GM19372 (cell line): ENCODE measurements at regions not wholly inside any gene's neighbourhood (a gene's known extent, or its start where the extent isn't known, plus 50 kb on each side); places are given as distances from the start of the nearest gene placed in this dataset.

ENCODE experiments used
- ATAC-seq: cut with Tn5 transposase; IDR thresholded peaks from one replicate; pipeline ENCODE4 v1.9.1; 2021; ENCODE audit warnings: mild to moderate bottlenecking, low read depth, moderate library complexity; ENCODE audit not compliant: unreplicated experiment

DNA sequence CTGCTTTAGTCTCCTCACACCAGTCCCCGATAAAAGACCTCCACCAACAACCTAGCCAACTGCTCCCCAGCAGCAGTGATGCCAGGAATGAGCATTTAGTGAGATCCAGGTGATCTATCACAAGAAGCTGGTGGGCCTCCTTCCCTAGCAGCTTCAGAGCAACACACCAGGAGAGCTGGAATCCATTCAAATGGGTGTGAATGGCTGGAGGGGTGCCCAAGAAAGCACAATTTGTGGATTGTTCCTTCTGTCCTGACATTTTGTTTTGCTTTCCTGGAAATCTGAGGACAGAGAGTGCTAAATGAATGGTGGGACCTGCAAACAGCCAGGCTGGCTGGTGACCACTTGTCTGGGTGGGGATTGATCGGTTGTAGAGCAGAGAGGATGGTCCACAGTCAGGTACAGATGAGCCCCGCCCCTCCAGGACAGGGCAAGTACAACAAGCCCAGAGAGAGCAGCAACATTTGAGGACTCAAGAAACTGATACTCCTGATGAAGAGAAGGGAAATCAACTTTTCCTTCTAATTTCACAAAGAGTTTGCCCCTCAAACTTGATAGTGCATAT is 316.8 kb downstream of the VPS13C start:
- ATAC-seq, result no peak

DNA sequence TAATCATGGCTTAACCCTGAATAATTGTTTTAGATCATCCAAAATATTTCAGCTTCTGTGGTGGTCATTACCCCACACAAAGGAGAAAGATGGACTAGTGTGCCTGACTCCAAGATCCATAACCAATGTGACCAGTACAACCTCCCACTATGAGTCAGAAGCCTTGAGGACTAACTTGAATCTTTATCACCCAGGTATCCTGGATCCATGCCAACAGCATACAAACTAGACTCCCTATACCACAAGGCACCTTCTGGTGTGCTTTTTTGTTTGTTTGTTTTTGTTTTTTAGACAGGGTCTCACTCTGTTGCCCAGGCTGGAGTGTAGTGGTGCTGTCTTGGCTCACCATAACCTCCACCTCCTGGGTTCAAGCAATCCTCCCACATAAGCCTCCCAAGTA is 317.7 kb downstream of the VPS13C start:
- ATAC-seq, result no peak

DNA sequence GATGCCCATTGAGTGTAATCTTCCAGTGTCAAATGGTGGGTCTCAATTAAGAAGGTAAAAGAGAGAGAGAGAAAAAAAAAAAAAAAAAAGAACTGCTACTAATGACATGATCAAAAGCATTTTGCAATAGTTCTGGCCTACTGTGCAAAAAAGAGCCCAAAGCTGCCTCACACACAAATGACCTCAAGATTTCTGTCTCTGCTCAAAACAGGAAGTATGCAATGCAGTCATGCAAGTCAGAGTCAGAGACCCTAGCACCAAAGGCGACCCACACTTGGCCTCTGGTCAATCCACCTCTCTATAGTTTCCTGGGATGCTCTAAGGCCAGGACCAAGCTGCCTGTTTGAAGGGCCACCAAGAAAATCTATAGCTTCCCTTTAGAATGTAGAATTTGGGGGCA is 323.5 kb downstream of the VPS13C start:
- ATAC-seq, result no peak

DNA sequence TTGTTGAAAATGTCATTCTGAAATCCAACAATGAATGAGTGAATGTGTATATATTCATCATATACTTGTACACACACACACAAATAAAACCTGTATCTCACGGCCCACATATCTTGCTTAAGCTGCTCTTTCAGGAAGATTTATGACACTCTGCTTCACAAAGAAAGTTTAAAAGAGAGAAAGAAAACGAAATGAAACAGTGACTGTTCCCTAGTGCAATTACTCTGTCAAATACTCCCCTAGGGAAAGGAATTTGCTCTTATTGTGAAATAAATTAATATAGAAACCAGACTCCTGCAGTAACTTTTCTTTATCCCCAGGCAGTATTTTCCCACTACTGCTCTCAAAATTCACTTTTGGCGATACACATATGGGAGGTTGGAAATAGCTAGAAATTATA is 329.1 kb downstream of the VPS13C start:
- no peak for ATAC-seq

DNA sequence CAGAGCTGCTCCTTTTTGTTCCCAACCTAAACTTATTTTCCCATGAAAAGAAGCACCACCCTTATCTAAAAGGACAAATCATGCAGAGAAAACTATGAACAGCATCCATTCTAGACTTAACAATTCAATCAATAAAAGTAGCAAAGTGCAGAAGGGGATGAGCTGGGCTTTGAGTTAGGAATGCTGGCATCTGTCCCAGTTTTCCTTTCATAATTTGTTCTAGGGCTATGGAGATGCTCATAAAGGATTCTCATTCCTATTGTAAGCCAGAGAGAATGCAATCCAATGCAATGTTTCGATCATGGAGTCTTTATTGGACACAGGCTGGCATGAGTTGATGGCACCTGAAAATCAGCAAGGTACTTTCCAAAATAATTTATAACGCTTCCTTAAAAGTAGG is 330.6 kb downstream of the VPS13C start:
- ATAC-seq, result no peak

DNA sequence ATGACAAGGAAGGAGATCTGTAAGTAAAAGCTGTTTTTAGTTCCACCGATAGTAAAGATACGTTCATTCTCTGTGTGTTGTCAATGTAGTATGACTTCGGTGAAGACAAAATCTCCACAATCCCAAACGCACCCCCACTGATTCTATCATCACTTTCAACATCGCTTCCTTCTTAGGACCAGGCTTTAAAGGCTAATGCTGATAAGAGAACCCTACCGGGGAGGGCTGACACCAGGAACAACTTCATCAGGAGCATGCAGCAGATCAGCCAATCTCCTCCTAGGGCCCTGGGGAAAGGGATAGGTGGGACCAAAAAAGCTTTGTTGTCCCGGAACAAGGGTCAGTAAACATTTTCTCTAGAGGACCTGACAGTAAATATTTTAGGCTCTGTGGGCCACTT is 334.1 kb downstream of the VPS13C start:
- no peak for ATAC-seq

DNA sequence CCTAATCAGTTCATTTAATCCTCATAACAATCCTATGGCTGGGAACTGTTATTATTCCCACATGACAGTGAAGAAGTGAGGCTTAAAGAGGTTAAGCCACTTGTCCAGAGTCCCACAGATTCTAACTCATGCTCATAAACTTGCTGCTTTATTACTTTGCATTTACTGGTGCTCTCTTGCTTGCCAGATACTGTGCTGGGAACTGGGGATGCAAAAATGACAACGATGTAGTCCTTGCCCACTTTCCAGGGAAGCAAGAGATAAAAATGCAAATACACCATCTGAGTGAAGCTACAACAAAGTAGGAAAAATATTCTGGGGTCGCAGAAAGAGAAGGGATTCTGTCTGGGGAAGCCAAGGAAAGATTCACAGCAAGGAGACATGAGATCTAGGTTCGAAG is 335.0 kb downstream of the VPS13C start:
- ATAC-seq, result no peak

DNA sequence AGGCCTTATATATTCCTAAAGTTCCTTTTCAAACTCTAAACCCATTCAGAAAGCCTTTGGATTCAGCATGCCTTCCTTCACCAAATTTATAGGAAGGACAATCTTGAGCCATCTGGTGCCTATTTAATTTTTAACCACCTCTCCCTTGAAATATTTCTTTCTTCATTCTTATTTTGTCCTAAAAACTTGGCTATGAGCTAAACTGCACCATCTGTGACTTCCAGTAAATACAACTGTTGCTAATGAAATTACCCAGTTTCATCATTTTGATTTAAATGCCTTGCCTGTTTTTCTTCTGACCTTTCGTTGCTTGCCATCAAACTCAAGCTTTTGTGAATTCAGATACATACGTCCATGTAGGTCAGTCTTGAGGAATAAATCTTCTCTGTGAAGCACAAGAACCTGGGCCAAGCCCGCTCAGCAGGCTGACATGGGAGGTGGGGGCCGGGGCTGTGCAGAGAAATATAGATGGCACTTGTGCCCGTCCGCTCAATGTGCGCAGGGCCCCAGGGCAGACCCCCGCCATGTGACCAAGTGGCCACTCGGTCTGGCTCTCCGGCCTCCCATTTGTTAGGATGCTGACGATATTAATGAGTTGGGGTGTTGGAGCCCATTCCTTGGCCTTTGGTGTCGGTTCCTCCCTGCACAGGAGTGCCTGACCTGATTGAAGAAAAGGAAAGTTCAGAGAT is 335.9 kb downstream of the VPS13C start:
- ATAC-seq, result no peak

DNA sequence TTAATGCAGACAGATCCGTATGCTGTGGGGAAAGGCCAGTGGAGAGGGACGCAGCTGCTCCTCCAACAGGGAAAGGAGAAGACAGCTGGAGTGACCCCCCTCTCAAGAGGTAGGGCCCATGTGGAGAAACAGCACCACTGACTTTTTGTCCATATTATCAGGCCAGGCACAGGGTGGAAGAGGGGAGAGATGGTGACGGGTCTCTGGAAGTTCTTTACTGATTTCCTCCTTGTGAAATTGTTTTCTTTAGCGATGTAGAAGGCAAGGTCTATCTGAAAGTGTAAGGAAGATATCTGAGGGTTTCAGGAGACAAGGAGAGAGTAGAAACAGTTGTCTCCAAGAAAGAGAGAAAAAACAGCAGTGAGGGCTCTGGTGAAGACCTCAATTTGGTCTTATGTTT is 338.8 kb downstream of the VPS13C start:
- no peak for ATAC-seq

DNA sequence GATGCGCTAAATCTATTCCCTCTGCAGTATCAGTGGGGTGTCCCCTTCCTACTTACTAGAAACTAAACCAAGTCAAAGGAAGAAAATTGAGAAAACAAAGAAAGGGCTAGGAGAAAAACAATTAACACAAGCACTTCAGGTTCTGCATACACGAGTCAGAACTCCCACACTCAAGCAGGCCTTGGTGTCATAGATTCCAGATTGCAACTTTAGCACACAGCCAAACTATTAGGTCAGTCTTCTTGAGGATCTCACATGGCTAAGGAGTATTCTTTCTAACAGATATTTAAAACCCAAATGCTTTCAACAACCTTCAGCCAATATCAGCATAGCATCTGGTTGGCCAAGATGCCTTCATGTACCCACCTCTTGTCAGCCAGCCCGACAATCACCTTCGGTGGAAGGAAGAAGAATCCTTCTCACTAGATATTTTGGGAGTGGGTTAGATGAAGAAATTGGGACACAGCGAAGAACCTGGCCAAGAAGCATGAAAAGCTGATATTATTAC is 340.0 kb downstream of the VPS13C start:
- no peak for ATAC-seq

DNA sequence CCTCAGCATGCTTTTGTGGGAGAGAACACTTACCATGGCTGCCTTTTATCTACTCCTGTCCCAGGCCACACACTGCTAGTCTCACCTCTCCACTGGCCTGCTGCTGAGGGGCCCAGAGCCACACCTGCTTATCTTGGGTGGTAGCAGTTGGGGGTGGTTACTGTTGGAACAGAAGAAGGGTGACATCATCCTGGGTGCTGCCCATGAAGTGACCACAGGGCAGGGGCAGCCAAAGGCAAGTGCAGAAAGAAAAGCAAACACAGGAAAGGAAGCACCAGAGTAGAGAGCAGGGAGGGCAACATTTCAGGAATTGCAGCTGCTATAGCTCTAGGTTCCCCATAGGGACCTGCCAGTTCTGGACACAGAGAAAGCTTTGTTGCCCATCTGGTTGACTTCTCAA is 345.2 kb downstream of the VPS13C start:
- no peak for ATAC-seq

DNA sequence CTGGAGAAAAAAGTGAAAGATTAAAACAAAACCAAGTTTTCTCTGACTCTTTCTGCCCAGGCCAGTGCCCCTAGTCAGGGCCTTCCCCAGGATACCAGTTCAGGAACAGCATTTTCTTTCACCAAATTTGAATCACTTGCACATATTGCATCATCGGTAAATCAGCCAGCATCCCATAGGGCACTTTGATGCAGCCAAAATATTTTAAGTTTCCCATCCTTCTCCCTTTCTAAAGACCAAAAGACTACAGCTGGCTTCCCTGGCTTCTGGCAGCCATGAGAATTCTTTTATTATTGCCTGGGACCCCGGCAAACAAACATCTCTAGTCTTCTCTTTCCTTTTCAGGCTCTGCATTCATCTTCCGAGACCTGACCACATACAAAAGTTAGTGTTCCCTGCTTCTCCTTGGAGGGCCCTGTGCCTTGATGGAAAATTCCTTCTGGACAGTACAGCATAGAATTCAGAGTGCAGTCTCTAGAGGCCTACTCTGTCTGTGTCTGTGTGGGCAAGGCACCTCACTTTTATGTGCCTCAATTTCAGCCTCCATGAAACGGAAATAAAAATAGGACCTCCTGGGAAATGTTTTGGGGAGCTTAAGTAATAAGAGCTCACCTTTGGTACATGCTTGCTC is 348.0 kb downstream of the VPS13C start:
- ATAC-seq, result no peak

DNA sequence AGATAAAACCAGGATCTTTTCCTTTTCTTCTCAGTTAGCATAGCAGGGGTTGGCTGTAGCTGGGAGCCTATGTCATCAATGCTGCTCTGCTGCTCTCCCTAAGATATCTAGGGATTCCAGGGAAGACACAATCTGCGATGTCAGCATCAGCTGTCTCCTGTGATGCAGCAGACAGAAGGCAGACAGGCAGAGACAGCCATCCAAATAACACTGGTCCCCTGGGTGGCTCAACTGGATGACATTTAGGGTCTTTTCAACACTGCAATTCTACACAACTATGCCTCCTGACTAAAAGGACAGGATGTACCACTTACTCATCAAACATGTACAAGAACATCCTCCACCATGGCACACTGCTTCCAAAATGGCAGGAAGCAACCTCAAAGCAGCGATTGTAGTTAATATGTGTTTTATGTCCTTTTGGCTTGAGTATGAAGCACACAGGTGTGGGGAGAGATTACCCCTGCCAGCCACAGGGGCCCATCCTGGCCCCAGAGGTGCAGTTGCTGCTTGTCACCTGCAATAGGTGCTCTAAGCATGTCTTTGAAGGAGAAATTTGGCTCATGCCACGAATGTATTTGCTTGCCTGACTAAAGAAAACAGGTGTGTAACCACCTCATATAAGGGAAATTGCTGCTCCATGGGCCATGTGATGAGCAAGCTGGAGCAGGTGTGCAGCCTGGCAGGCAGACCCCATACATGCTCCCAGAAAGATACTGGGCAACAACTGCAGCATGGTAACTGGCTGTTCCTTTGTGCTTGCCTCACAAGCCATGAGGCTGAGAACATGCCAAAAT is 357.8 kb downstream of the VPS13C start:
- ATAC-seq, result no peak

DNA sequence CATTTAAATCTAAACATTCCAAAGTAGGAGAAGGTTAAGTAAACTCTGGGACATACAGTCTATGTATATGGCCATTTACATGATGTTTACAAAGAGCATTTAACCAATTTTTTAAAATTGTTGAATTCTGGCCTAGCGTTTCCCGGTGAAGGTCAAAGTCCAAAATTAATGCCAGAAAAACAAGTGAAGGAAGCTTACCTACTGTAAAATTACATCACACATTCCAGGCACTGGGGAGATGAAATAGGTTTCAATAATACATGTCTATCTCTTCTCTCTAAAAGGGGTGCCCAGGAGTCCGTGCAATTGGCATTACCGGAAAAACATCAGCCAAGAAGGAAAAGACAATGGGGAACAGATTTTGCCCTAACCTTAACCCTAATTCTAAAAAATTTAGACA is 358.8 kb downstream of the VPS13C start:
- no peak for ATAC-seq

DNA sequence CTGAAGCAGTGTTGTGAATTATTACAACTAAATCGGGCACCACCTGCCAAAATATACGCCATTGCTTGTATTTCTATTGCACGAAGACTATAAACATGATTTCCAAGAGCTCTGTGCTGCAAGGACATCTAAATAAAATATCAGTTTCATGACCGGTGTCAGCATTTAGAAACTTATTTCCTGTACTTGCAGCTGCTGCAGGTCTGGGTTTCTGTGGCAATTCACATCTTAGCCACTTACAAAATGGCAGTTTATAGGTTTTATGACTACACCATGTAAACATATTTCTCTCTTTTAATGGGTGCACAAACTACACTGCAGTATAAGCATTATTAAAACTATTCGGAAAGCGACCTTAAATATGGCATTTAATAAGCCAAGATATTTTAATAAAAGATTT is 359.4 kb downstream of the VPS13C start:
- ATAC-seq, result no peak

DNA sequence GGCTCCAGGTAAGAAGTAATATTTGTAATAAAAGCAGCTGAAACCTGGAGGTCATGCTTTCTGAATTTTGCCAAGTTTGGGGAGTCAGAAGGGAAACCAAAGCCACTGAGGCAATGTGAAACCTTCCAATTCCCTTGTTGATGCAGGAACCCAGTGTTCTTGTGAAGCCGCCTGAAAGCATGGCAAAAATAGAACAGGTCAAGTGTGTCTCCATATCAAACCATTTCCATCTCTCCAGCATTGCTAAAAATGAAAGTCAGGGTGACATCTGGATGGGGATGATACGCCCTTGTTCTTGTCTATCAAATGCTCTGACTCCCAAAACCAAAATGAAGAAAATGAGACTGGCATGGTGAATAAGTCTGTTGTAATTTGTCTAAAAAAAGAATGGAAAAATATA is 362.5 kb downstream of the VPS13C start:
- no peak for ATAC-seq

DNA sequence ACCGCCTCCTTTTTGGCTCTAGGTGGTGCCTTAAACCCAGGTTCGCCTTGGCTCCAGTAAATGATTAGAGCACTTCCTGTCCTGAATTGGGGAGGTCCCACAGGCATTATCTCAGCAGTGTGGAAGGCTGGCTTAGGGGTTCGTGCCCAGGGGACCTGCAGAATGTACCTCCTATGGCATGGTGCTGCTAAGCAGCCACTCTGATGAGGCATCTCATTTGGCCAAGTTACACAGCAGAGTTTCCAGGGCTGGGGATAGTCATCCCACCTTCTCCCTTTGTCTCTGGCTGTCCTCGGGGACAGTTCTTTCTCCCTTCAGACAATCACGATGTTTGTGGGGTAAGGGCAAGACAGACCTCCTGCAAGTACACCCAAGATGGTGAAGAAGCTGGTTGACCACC is 371.2 kb downstream of the VPS13C start:
- no peak for ATAC-seq

DNA sequence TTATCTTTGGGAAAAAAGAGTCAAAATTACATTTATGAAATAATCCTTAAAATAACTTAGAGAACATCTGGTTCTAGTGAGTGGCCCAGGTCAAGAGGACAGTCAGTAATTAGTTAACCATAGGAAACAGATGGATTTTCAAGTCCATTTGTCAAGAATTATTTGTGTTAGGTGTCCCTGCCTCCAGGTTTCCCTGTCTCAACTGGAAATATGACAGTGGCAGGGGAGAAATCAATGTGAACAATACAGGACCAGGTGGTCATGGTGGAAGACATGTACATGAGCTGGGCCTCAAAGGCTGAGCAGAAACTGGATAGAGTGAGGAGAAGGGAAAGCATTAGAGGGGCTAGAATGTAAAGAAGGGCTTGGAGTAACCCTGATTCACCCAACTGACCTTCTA is 372.6 kb downstream of the VPS13C start:
- ATAC-seq, result no peak

DNA sequence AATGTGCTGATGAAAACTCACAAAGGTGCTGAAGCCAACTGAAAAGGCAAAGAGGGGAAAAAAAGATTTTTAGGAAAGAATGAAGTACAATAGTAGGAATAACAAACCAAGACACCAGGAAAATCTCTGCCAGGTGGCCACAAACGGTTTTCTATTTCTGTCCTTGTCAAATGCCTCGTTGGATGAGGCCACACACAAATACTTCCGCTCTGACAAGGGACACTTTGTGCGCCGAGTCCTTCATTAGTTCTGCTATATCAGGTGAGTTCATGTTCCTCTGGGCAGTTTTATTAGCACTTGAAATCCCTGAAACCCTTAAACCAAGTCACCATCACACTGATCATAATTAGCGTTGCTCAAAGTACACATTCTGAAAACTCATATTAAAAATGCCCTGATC is 373.1 kb downstream of the VPS13C start:
- ATAC-seq, result no peak

DNA sequence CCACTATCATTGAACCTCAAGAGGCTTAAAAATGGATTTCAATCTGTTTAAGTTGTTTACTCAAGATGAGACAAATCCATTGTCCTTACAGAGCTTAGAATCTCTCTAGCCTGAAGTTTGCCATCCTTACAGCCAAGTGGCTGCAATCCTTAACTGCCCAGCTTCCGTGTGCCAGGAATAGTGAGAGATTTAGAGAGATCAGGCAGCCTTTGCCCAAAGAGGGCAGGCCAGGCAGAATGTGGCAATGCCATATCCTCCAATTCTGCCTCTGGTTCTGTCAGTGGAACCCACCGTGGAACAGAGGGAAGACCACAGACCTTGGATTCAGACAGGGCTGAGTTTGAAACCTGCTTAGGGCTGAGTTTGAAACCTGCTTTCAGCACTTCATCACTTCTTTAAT is 374.3 kb downstream of the VPS13C start:
- no peak for ATAC-seq

DNA sequence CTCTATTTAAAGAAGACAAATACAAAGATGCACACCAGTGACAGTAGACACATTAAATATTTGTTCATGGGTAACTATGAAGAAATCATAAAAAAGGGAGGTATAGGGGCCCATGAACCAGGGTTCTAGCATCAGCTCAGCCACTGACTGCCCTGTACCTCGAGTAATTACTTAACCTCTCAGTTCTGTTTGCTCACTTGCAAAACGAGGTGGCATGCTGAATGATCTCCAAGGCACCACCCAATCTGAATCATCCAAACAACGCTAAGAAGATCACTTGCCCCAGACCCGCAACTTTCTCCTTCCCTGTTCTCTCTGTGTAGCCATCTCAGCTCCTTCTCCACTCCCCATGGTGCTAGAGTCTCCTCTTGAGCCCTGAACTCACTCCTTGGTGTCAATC is 374.7 kb downstream of the VPS13C start:
- ATAC-seq, result no peak
